ENCODE measurements at regions not wholly inside any gene's neighbourhood (a gene's known extent, or its start where the extent isn't known, plus 50 kb on each side); places are given as distances from the start of the nearest gene placed in this dataset.

GRCh38 chr9:1115370-1115769 is 65.2 kb downstream of the DMRT2 start:
- TF ChIP-seq CTCF (IDR thresholded peaks at IDR 0.05; ENCODE audit: unreplicated experiment), result no peak
- no peak overlapping the region for H3K27ac Mint-ChIP-seq
- H3K4me1 Mint-ChIP-seq, result no peaks in the 10 kb centered on the region
- no peak overlapping the region for H3K4me3 Mint-ChIP-seq
- H3K36me3 Mint-ChIP-seq, result no peaks in the 10 kb centered on the region
- DNase-seq (ENCODE audit: low spot score in 2 of 2, unreplicated experiment in 2 of 2), result no peak
- peaks cover 5% of the 10 kb centered on the region for H3K27me3 Mint-ChIP-seq (ENCODE audit: low read depth)
- peaks cover 9% of the 10 kb centered on the region for H3K9me3 Mint-ChIP-seq

GRCh38 chr9:1117439-1117838 is 67.3 kb downstream of the DMRT2 start:
- H3K27me3 Mint-ChIP-seq (ENCODE audit: low read depth), result peaks cover 7% of the 10 kb centered on the region
- peaks cover 4% of the 10 kb centered on the region for H3K9me3 Mint-ChIP-seq

GRCh38 chr9:1120500-1121165 is 70.5 kb downstream of the DMRT2 start:
- no peak for DNase-seq (ENCODE audit: low spot score in 2 of 2, unreplicated experiment in 2 of 2)
- no peak for TF ChIP-seq CTCF (IDR thresholded peaks at IDR 0.05; ENCODE audit: unreplicated experiment)
- H3K4me3 Mint-ChIP-seq, result no peak overlapping the region
- H3K27ac Mint-ChIP-seq, result no peak overlapping the region
- peaks cover 5% of the 10 kb centered on the region for H3K27me3 Mint-ChIP-seq (ENCODE audit: low read depth)
- no peaks in the 10 kb centered on the region for H3K36me3 Mint-ChIP-seq
- H3K9me3 Mint-ChIP-seq, result no peaks in the 10 kb centered on the region
- peaks cover 5% of the 10 kb centered on the region for H3K4me1 Mint-ChIP-seq

More at GRCh38 chr9:1117439-1117838, 67.3 kb downstream of the DMRT2 start:
- no peak for DNase-seq (ENCODE audit: low spot score in 2 of 2, unreplicated experiment in 2 of 2)
- Mint-ChIP-seq H3K27ac (no peak overlapping the region), H3K4me3 (no peak overlapping the region), H3K36me3 (no peaks in the 10 kb centered on the region), H3K4me1 (no peaks in the 10 kb centered on the region)
- TF ChIP-seq CTCF (IDR thresholded peaks at IDR 0.05; ENCODE audit: unreplicated experiment), result no peak

- peaks cover 6% of the 10 kb centered on the region for H3K9me3 Mint-ChIP-seq
- H3K4me1 Mint-ChIP-seq, result peaks cover 11% of the 10 kb centered on the region
- H3K27me3 Mint-ChIP-seq (ENCODE audit: low read depth), result peaks cover 4% of the 10 kb centered on the region
- H3K36me3 Mint-ChIP-seq, result no peaks in the 10 kb centered on the region
- DNase-seq (ENCODE audit: low spot score in 2 of 2, unreplicated experiment in 2 of 2), result no peak
- no peak overlapping the region for H3K4me3 Mint-ChIP-seq
- H3K27ac Mint-ChIP-seq, result peak overlapping the region; percentile 60
- no peak for TF ChIP-seq CTCF (IDR thresholded peaks at IDR 0.05; ENCODE audit: unreplicated experiment)
Observed at GRCh38 chr9:1125741-1126140, 75.6 kb downstream of the DMRT2 start.

- H3K27me3 Mint-ChIP-seq (ENCODE audit: low read depth), result peaks cover 7% of the 10 kb centered on the region
- H3K27ac Mint-ChIP-seq, result no peak overlapping the region
- peaks cover 11% of the 10 kb centered on the region for H3K4me1 Mint-ChIP-seq
- H3K4me3 Mint-ChIP-seq, result no peak overlapping the region
- H3K9me3 Mint-ChIP-seq, result peaks cover 19% of the 10 kb centered on the region
- no peaks in the 10 kb centered on the region for H3K36me3 Mint-ChIP-seq
- no peak for DNase-seq (ENCODE audit: low spot score in 2 of 2, unreplicated experiment in 2 of 2)
- no peak for TF ChIP-seq CTCF (IDR thresholded peaks at IDR 0.05; ENCODE audit: unreplicated experiment)
Observed at GRCh38 chr9:1128046-1128445, 77.9 kb downstream of the DMRT2 start.

All from mesothelial cell of epicardium (in vitro differentiated cells).